Fibroblast of lung (primary cell): ENCODE measurements at regions not wholly inside any gene's neighbourhood (a gene's known extent, or its start where the extent isn't known, plus 50 kb on each side); places are given as distances from the start of the nearest gene placed in this dataset.

ENCODE experiments used
- DNase-seq, 2 donors: peaks; one replicate each; pipeline versions ENCODE4 v3.0.0 to v3.0.0-alpha.2; 2010; ENCODE audit warnings: low read depth in 2 of 2
- H2AFZ ChIP-seq: 2 replicates; pipeline ENCODE4 v1.5.1; 2012; ENCODE audit warnings: low read length, control low read depth, inconsistent platforms
- H3K27ac ChIP-seq: 2 replicates; pipeline ENCODE4 v1.5.1; 2011; ENCODE audit warnings: low read length, control low read depth; ENCODE audit not compliant: insufficient read depth
- H3K27me3 ChIP-seq: 2 replicates; pipeline ENCODE4 v1.5.1; 2011; ENCODE audit warnings: mild to moderate bottlenecking, low read length; ENCODE audit not compliant: control insufficient read depth, insufficient read depth
- H3K36me3 ChIP-seq: 2 replicates; pipeline ENCODE4 v1.5.1; 2011; ENCODE audit warnings: low read length; ENCODE audit not compliant: control insufficient read depth, insufficient read depth
- H3K4me1 ChIP-seq: 2 replicates; pipeline ENCODE4 v1.5.1; 2011; ENCODE audit warnings: low read length; ENCODE audit not compliant: control insufficient read depth, insufficient read depth; ENCODE audit errors: extremely low read depth
- H3K4me2 ChIP-seq: 2 replicates; pipeline ENCODE4 v1.5.1; 2011; ENCODE audit warnings: low read length, control low read depth; ENCODE audit not compliant: insufficient read depth; ENCODE audit errors: extremely low read depth
- H3K4me3 ChIP-seq, 4 experiments: fragments of 200-600 bp in 1 of 4; sonication (generic) in 1 of 4; replicated peaks in 1 of 4; 2 replicates each; pipeline ENCODE4 v1.5.1; 2011 to 2016; ENCODE audit warnings: low read length in 4 of 4, low read depth in 3 of 4, mild to moderate bottlenecking in 3 of 4, control low read depth in 2 of 4, inconsistent platforms in 1 of 4, mixed read lengths in 1 of 4; ENCODE audit not compliant: insufficient read depth in 1 of 4; ENCODE audit errors: control extremely low read depth in 1 of 4
- H3K79me2 ChIP-seq: 2 replicates; pipeline ENCODE4 v1.5.1; 2012; ENCODE audit warnings: mild to moderate bottlenecking, low read length, inconsistent platforms; ENCODE audit not compliant: control insufficient read depth, insufficient read depth
- H3K9ac ChIP-seq: 2 replicates; pipeline ENCODE4 v1.5.1; 2011; ENCODE audit warnings: mild to moderate bottlenecking, low read length, control low read depth; ENCODE audit not compliant: insufficient read depth
- H3K9me3 ChIP-seq: 2 replicates; pipeline ENCODE4 v1.5.1; 2012; ENCODE audit warnings: low read depth, low read length; ENCODE audit not compliant: control insufficient read depth, insufficient read depth
- H4K20me1 ChIP-seq: 2 replicates; pipeline ENCODE4 v1.5.1; 2011; ENCODE audit warnings: low read length; ENCODE audit not compliant: control insufficient read depth, insufficient read depth; ENCODE audit errors: extremely low read depth
- CTCF ChIP-seq, 2 donors: IDR thresholded peaks in 1 of 2; conservative IDR thresholded peaks in 1 of 2; 1 replicate in 1 of 2; 2 replicates in 1 of 2; pipeline ENCODE4 v1.5.1; 2011 to 2012; ENCODE audit warnings: low read length in 2 of 2, control low read depth in 1 of 2, inconsistent platforms in 1 of 2, low read depth in 1 of 2, mild to moderate bottlenecking in 1 of 2
- EZH2 ChIP-seq: IDR thresholded peaks from 2 replicates; pipeline ENCODE4 v1.5.1; 2012; ENCODE audit warnings: low read length, control low read depth, mild to moderate bottlenecking; ENCODE audit errors: missing control alignments

DNA sequence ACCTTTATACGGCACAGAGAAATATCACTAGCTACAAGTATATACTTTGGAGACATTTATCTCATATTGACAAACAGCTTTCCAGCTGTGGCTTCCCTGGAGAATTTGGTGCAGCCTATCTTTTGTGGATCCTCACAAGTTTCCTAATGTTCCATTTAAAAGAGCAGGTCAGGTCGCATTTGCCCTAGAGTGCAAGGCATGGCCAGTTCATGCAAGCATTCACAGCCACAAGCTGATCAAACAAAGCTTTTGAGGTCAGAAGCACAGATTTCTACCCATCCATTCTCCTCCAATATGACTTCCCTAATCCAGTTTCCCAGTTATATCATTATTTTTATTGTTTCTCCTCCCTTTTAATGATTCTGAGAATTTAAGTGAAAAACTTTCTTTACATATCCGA is 1008.4 kb upstream of the AGA start:
- Histone ChIP-seq H3K27ac (no peak overlapping the region), H3K36me3 (no peaks in the 10 kb centered on the region), H3K4me1 (no peaks in the 10 kb centered on the region), H3K9ac (no peak overlapping the region), H3K4me2 (no peak overlapping the region), H3K4me3 (no peak overlapping the region), H4K20me1 (no peaks in the 10 kb centered on the region), H3K27me3 (no peaks in the 10 kb centered on the region), H3K9me3 (no peaks in the 10 kb centered on the region), H2AFZ (no peak overlapping the region), H3K79me2 (no peaks in the 10 kb centered on the region)
- TF ChIP-seq EZH2 (no peak), CTCF (conservative IDR thresholded peaks at IDR 0.05 in 1 of 2, IDR thresholded peaks at IDR 0.05 in 1 of 2; ENCODE audit: low read depth in 1 of 2, low read length in 2 of 2) (no peak)
- DNase-seq = no peak

GRCh38 chr4:178453057-178453456 is 1010.8 kb upstream of the AGA start:
- no peaks in the 10 kb centered on the region for H3K36me3 ChIP-seq
- H3K4me1 ChIP-seq = no peaks in the 10 kb centered on the region
- DNase-seq = no peak
- no peaks in the 10 kb centered on the region for H3K79me2 ChIP-seq
- no peaks in the 10 kb centered on the region for H3K27me3 ChIP-seq
- H3K4me3 ChIP-seq = no peak overlapping the region
- H3K9ac ChIP-seq = no peak overlapping the region
- TF ChIP-seq EZH2 (no peak), CTCF (conservative IDR thresholded peaks at IDR 0.05 in 1 of 2, IDR thresholded peaks at IDR 0.05 in 1 of 2; ENCODE audit: low read depth in 1 of 2, low read length in 2 of 2) (no peak)
- H4K20me1 ChIP-seq = no peaks in the 10 kb centered on the region
- no peak overlapping the region for H3K4me2 ChIP-seq
- no peak overlapping the region for H2AFZ ChIP-seq
- no peak overlapping the region for H3K27ac ChIP-seq
- no peaks in the 10 kb centered on the region for H3K9me3 ChIP-seq

- H3K4me1 ChIP-seq = no peaks in the 10 kb centered on the region
- no peaks in the 10 kb centered on the region for H4K20me1 ChIP-seq
- no peak overlapping the region for H3K4me2 ChIP-seq
- no peak overlapping the region for H2AFZ ChIP-seq
- no peaks in the 10 kb centered on the region for H3K27me3 ChIP-seq
- H3K27ac ChIP-seq = no peak overlapping the region
- H3K9me3 ChIP-seq = no peaks in the 10 kb centered on the region
- H3K79me2 ChIP-seq = no peaks in the 10 kb centered on the region
- H3K9ac ChIP-seq = no peak overlapping the region
- no peak overlapping the region for H3K4me3 ChIP-seq
- no peaks in the 10 kb centered on the region for H3K36me3 ChIP-seq
- no peak for DNase-seq
- no peak for TF ChIP-seq EZH2
- no peak for TF ChIP-seq CTCF (conservative IDR thresholded peaks at IDR 0.05 in 1 of 2, IDR thresholded peaks at IDR 0.05 in 1 of 2; ENCODE audit: low read depth in 1 of 2, low read length in 2 of 2)
Observed at GRCh38 chr4:178457286-178457685, 1015.0 kb upstream of the AGA start.
